ENCODE measurements at regions not wholly inside any gene's neighbourhood (a gene's known extent, or its start where the extent isn't known, plus 50 kb on each side); places are given as distances from the start of the nearest gene placed in this dataset.

DNA sequence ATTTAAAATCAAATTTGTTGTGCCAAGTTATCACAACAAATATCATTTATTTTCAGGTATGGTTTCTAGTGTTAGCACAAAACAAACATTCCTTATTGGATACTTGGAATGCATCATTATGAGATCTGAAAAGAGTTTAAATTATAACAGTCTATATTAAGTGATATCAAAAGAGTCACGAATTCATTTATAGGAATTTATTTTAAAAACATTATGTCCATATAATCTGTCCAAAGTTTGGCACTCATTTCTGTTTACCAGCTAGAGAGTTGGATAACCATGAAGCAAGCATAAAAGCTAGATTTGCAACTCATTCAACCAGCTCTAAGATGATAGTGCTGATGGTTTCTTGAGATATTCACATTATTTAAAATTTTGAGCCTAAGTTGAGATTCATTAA, 453.2 kb downstream of the DOK5 start:
- TF ChIP-seq POLR2AphosphoS5 (IDR thresholded peaks at IDR 0.05), result no peak
- TF ChIP-seq EP300 (IDR thresholded peaks at IDR 0.05), result no peak
